Suprapubic skin (tissue), 4 donors: ENCODE measurements at regions not wholly inside any gene's neighbourhood (a gene's known extent, or its start where the extent isn't known, plus 50 kb on each side); places are given as distances from the start of the nearest gene placed in this dataset.

Experiments used
- DNase-seq, 2 donors: peaks; one replicate each; pipeline ENCODE4 v3.0.0-alpha.2; 2019; ENCODE audit warnings: low spot score in 2 of 2
- H3K27ac ChIP-seq: fragments of 200-600 bp; sonication (generic); one replicate; pipeline ENCODE4 v1.5.1; 2019
- H3K27me3 ChIP-seq: fragments of 200-600 bp; sonication (generic); one replicate; pipeline ENCODE4 v1.5.1; 2019
- H3K36me3 ChIP-seq: fragments of 200-600 bp; sonication (generic); one replicate; pipeline ENCODE4 v1.5.1; 2019
- H3K4me1 ChIP-seq: fragments of 200-600 bp; sonication (generic); one replicate; pipeline ENCODE4 v1.5.1; 2019
- H3K4me3 ChIP-seq: fragments of 200-600 bp; sonication (generic); one replicate; pipeline ENCODE4 v1.5.1; 2019; ENCODE audit warnings: mild to moderate bottlenecking
- H3K9me3 ChIP-seq: fragments of 200-600 bp; sonication (generic); one replicate; pipeline ENCODE4 v1.5.1; 2019
- CTCF ChIP-seq, 2 donors: fragments of 200-600 bp in 1 of 2; fragments of 450-650 bp in 1 of 2; sonication (generic) in 1 of 2; IDR thresholded peaks; one replicate each; pipeline ENCODE4 v1.5.1; 2016 to 2019; ENCODE audit warnings: antibody characterized with exemption in 2 of 2, mild to moderate bottlenecking in 1 of 2, moderate library complexity in 1 of 2
- EP300 ChIP-seq: sonication (generic); formaldehyde crosslinking; IDR thresholded peaks from one replicate; pipeline ENCODE4 v1.6.1; 2017; ENCODE audit warnings: antibody characterized with exemption
- POLR2A ChIP-seq, 2 donors: fragments of 450-650 bp; IDR thresholded peaks; one replicate each; pipeline ENCODE4 v1.6.1; 2017; ENCODE audit warnings: antibody characterized with exemption in 2 of 2, mild to moderate bottlenecking in 2 of 2, moderate library complexity in 2 of 2
- POLR2AphosphoS5 ChIP-seq, 3 donors: sonication (generic); formaldehyde crosslinking; IDR thresholded peaks; one replicate each; pipeline ENCODE4 v1.6.1; 2017; ENCODE audit warnings: antibody characterized with exemption in 3 of 3
- WGBS: methylation state at CpG from one replicate; pipeline ENCODE4 v1.1.5; 2018; 5-methylcytosine and 5-hydroxymethylcytosine counted together

- 77% methylated on average over 3 of the region's 3 CpGs for WGBS
- no peak overlapping the region for H3K27ac ChIP-seq
- H3K4me3 ChIP-seq: no peak overlapping the region
- no peaks in the 10 kb centered on the region for H3K9me3 ChIP-seq
- no peak for DNase-seq
- H3K27me3 ChIP-seq: no peaks in the 10 kb centered on the region
- TF ChIP-seq POLR2A (IDR thresholded peaks at IDR 0.05): no peak
- no peak for TF ChIP-seq EP300
- no peak for TF ChIP-seq POLR2AphosphoS5 (IDR thresholded peaks at IDR 0.05)
- no peak for TF ChIP-seq CTCF (IDR thresholded peaks at IDR 0.05)
- no peaks in the 10 kb centered on the region for H3K36me3 ChIP-seq
- no peaks in the 10 kb centered on the region for H3K4me1 ChIP-seq
These were observed 767.9 kb upstream of the SLITRK6 start for GRCh38 chr13:86567119-86567518.

GRCh38 chr13:86569119-86569518 is 769.9 kb upstream of the SLITRK6 start:
- Histone ChIP-seq H3K4me1 (no peaks in the 10 kb centered on the region), H3K27ac (no peak overlapping the region), H3K36me3 (no peaks in the 10 kb centered on the region), H3K4me3 (no peak overlapping the region), H3K9me3 (no peaks in the 10 kb centered on the region), H3K27me3 (no peaks in the 10 kb centered on the region)
- no peak for DNase-seq
- TF ChIP-seq POLR2AphosphoS5 (IDR thresholded peaks at IDR 0.05): no peak
- no peak for TF ChIP-seq CTCF (IDR thresholded peaks at IDR 0.05)
- no peak for TF ChIP-seq POLR2A (IDR thresholded peaks at IDR 0.05)
- no peak for TF ChIP-seq EP300
- WGBS: 80% methylated on average over 1 of the region's 1 CpG

GRCh38 chr13:86569974-86570373 is 770.8 kb upstream of the SLITRK6 start:
- H3K4me3 ChIP-seq: no peak overlapping the region
- H3K27me3 ChIP-seq: no peaks in the 10 kb centered on the region
- H3K9me3 ChIP-seq: no peaks in the 10 kb centered on the region
- DNase-seq: no peak
- no peaks in the 10 kb centered on the region for H3K36me3 ChIP-seq
- H3K4me1 ChIP-seq: no peaks in the 10 kb centered on the region
- H3K27ac ChIP-seq: no peak overlapping the region
- TF ChIP-seq POLR2AphosphoS5 (IDR thresholded peaks at IDR 0.05) (no peak), EP300 (no peak), POLR2A (IDR thresholded peaks at IDR 0.05) (no peak), CTCF (IDR thresholded peaks at IDR 0.05) (no peak)

GRCh38 chr13:86572115-86572514 is 772.9 kb upstream of the SLITRK6 start:
- DNase-seq: no peak
- H3K4me1 ChIP-seq: no peaks in the 10 kb centered on the region
- H3K27ac ChIP-seq: no peak overlapping the region
- TF ChIP-seq EP300 (no peak), POLR2AphosphoS5 (IDR thresholded peaks at IDR 0.05) (no peak), POLR2A (IDR thresholded peaks at IDR 0.05) (no peak), CTCF (IDR thresholded peaks at IDR 0.05) (no peak)
- H3K36me3 ChIP-seq: no peaks in the 10 kb centered on the region
- WGBS: 44% methylated on average over 2 of the region's 2 CpGs
- no peaks in the 10 kb centered on the region for H3K9me3 ChIP-seq
- H3K27me3 ChIP-seq: no peaks in the 10 kb centered on the region
- H3K4me3 ChIP-seq: no peak overlapping the region

- 78% methylated on average over 3 of the region's 3 CpGs for WGBS
- Histone ChIP-seq H3K27ac (no peak overlapping the region), H3K27me3 (no peaks in the 10 kb centered on the region), H3K36me3 (no peaks in the 10 kb centered on the region), H3K4me1 (no peaks in the 10 kb centered on the region), H3K9me3 (no peaks in the 10 kb centered on the region), H3K4me3 (no peak overlapping the region)
- TF ChIP-seq CTCF (IDR thresholded peaks at IDR 0.05) (no peak), POLR2AphosphoS5 (IDR thresholded peaks at IDR 0.05) (no peak), EP300 (no peak), POLR2A (IDR thresholded peaks at IDR 0.05) (no peak)
- DNase-seq: no peak
These were observed 780.4 kb upstream of the SLITRK6 start for GRCh38 chr13:86579662-86580061.
